Endothelial cell (in vitro differentiated cells): ENCODE measurements at regions not wholly inside any gene's neighbourhood (a gene's known extent, or its start where the extent isn't known, plus 50 kb on each side); places are given as distances from the start of the nearest gene placed in this dataset.
"Not testable (repeated sequence)": the region's sequence is repeated elsewhere in the genome, so short reads cannot be mapped to it uniquely, and the experiment has no call there.

Experiments
- DNase-seq: peaks from one replicate; pipeline ENCODE4 v3.0.0; 2021; ENCODE audit warnings: low spot score
- H3K27ac Mint-ChIP-seq: one replicate; pipeline ENCODE4 v1.8.0; 2021; ENCODE audit warnings: mixed read lengths, inconsistent platforms; ENCODE audit not compliant: unreplicated experiment
- H3K27me3 Mint-ChIP-seq: one replicate; pipeline ENCODE4 v1.8.0; 2021; ENCODE audit warnings: mild to moderate bottlenecking, moderate library complexity, mixed read lengths, inconsistent platforms; ENCODE audit not compliant: unreplicated experiment
- H3K36me3 Mint-ChIP-seq: one replicate; pipeline ENCODE4 v1.8.0; 2021; ENCODE audit warnings: mild to moderate bottlenecking, low read depth, mixed read lengths, inconsistent platforms; ENCODE audit not compliant: unreplicated experiment
- H3K4me1 Mint-ChIP-seq: one replicate; pipeline ENCODE4 v1.8.0; 2021; ENCODE audit warnings: mild to moderate bottlenecking, mixed read lengths, inconsistent platforms; ENCODE audit not compliant: unreplicated experiment
- H3K4me3 Mint-ChIP-seq: one replicate; pipeline ENCODE4 v1.8.0; 2021; ENCODE audit warnings: mild to moderate bottlenecking, mixed read lengths, inconsistent platforms; ENCODE audit not compliant: unreplicated experiment
- H3K9me3 Mint-ChIP-seq: one replicate; pipeline ENCODE4 v1.8.0; 2021; ENCODE audit warnings: mixed read lengths, inconsistent platforms; ENCODE audit not compliant: unreplicated experiment
- TF ChIP-seq, protein P1 (sequence below): fragments of 200-600 bp; sonication (generic); IDR thresholded peaks from one replicate; pipeline ENCODE4 v1.5.0; 2021; ENCODE audit warnings: antibody characterized with exemption; ENCODE audit not compliant: unreplicated experiment

DNA sequence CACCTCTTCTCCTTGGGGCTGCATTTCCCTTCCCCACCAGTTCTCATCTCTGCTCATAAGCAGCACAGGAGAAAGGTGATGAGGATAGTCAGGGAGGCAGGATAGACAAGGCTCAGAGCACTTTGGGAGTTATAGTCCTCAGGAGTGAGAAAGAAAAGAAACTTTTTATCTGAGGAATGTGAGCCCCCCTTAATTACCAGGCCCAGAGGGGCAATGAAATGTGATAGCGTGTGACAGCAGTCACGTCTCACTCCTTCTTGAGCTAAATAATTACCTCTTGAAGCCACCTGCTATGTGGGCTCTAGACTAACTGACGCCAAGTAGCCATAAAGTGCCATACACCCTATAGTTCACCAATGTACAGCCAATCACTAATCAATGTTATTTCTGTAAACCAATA is 105.8 kb downstream of the SPP2 start:
- TF ChIP-seq, protein P1, sequence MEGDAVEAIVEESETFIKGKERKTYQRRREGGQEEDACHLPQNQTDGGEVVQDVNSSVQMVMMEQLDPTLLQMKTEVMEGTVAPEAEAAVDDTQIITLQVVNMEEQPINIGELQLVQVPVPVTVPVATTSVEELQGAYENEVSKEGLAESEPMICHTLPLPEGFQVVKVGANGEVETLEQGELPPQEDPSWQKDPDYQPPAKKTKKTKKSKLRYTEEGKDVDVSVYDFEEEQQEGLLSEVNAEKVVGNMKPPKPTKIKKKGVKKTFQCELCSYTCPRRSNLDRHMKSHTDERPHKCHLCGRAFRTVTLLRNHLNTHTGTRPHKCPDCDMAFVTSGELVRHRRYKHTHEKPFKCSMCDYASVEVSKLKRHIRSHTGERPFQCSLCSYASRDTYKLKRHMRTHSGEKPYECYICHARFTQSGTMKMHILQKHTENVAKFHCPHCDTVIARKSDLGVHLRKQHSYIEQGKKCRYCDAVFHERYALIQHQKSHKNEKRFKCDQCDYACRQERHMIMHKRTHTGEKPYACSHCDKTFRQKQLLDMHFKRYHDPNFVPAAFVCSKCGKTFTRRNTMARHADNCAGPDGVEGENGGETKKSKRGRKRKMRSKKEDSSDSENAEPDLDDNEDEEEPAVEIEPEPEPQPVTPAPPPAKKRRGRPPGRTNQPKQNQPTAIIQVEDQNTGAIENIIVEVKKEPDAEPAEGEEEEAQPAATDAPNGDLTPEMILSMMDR = no peak
- H3K4me1 Mint-ChIP-seq = no peaks in the 10 kb centered on the region
- no peaks in the 10 kb centered on the region for H3K36me3 Mint-ChIP-seq
- H3K27me3 Mint-ChIP-seq = no peaks in the 10 kb centered on the region
- H3K4me3 Mint-ChIP-seq = no peak overlapping the region
- DNase-seq = no peak
- H3K9me3 Mint-ChIP-seq = no peaks in the 10 kb centered on the region
- H3K27ac Mint-ChIP-seq = no peak overlapping the region

DNA sequence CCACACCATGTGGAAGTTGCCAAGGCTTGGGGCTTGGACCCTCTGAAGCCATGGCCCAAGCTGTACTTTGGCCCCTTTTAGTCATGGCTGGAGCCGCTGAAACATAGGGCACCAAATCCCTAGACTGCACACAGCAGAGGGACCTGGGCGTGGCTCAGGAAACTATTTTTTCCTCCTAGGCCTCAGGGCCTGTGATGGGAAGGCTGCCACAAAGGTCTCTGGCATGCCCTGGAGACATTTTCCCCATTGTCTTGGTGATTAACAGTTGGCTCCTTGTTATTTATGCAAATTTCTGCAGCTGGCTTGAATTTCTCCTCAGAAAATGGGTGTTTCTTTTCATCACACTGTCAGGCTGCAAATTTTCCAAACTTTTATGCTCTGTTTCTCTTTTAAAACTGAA is 102.3 kb downstream of the SPP2 start:
- H3K4me1 Mint-ChIP-seq, H3K4me3 Mint-ChIP-seq, H3K27ac Mint-ChIP-seq: not testable (repeated sequence)

DNA sequence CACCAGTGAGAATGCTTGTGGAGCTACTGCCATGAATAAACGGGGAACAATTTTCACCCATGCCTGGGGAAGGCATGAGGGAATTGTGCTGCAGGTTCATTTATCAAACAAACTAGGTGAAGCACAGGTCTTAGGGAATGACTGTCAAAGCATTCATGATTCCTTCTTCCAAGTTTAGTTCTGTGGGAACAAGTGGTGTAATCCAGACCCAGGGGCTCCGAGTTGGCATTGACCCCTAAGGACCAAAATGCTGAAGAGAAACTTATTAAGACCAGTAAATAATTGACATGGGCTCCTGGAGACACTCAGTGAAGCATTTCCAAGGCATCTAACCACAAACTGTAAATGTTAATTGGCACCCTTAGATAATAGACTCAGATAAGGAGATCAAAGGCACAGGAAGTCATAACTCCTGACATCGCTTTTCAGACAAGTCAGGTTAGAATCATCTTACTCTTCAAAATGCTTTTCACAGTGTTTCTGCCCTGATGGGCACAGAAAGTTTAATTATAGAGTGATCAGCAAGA is 96.9 kb downstream of the SPP2 start:
- peaks cover 5% of the 10 kb centered on the region for H3K4me1 Mint-ChIP-seq
- H3K27me3 Mint-ChIP-seq = peaks cover 3% of the 10 kb centered on the region
- no peaks in the 10 kb centered on the region for H3K9me3 Mint-ChIP-seq
- no peak overlapping the region for H3K27ac Mint-ChIP-seq
- TF ChIP-seq, protein P1 = no peak
- DNase-seq = no peak
- no peaks in the 10 kb centered on the region for H3K36me3 Mint-ChIP-seq
- H3K4me3 Mint-ChIP-seq = no peak overlapping the region

More for the DNA sequence above, 102.3 kb downstream of the SPP2 start:
- DNase-seq, H3K9me3 Mint-ChIP-seq, H3K36me3 Mint-ChIP-seq, H3K27me3 Mint-ChIP-seq: not testable (repeated sequence)

DNA sequence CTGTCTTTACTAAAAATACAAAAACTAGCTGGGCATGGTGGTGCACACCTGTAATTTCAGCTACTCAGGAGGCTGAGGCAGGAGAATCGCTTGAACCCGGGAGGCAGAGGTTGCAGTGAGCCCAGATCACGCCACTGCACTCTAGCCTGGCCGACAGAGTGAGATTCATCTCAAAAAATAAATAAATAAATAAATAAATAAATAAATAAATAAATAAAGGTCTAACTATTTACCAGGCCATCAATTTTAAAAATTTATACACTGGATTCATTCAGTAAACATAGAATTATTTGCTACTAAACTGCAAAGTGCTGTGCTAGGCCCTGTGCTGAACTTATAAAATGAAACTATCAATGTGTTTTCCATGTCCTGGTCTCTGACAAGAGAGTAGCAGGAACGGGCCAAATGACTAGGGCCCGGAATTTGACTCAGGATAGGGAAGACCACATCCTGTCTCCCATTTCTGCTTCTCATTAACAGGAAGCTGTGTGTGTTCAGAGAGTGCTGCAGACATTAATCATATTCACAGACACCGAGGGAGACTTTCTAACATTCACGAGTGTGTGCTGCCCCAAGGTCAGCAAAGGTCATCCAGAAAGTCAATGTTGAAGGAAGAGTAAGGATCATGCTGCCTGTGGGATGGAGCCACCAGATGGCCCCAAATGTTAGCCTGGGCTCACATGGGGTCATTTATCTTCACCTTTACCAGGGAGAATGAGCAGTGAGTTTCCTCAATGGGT is 95.8 kb downstream of the SPP2 start:
- Mint-ChIP-seq H3K4me3 (no peak overlapping the region), H3K4me1 (peaks cover 5% of the 10 kb centered on the region), H3K9me3 (no peaks in the 10 kb centered on the region), H3K36me3 (no peaks in the 10 kb centered on the region), H3K27me3 (peaks cover 3% of the 10 kb centered on the region), H3K27ac (peak overlapping the region; percentile 37)
- no peak for DNase-seq
- TF ChIP-seq, protein P1 = no peak

DNA sequence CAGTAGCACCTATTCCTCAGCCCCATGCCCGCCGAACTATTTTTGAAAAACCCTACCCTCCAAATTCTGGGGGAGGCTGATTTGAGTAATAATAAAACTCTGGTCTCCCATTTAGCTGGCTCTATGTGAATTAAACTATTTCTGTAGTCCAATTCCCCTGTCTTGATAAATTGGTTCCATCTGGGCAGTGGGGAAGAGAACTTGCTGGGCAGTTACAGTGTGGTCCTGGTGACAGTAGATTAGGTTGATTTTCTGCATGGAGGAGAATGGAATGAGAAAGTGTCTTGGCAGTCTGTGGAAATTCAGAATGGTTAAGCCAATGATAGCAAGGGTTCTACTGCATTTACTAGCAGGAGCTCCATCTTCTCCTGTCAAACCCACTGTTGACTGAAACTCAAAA is 95.0 kb downstream of the SPP2 start:
- TF ChIP-seq, protein P1 = no peak
- H3K4me1 Mint-ChIP-seq = peaks cover 5% of the 10 kb centered on the region
- no peak overlapping the region for H3K27ac Mint-ChIP-seq
- H3K4me3 Mint-ChIP-seq = no peak overlapping the region
- peaks cover 3% of the 10 kb centered on the region for H3K27me3 Mint-ChIP-seq
- no peak for DNase-seq
- H3K36me3 Mint-ChIP-seq = no peaks in the 10 kb centered on the region
- no peaks in the 10 kb centered on the region for H3K9me3 Mint-ChIP-seq
